ENCODE measurements at regions not wholly inside any gene's neighbourhood (a gene's known extent, or its start where the extent isn't known, plus 50 kb on each side); places are given as distances from the start of the nearest gene placed in this dataset.
"Not testable (repeated sequence)": the region's sequence is repeated elsewhere in the genome, so short reads cannot be mapped to it uniquely, and the experiment has no call there.

- no peak overlapping the region for H3K4me3 Mint-ChIP-seq (ENCODE audit: unreplicated experiment)
- no peak for DNase-seq (ENCODE audit: low spot score)
- H3K27me3 Mint-ChIP-seq (ENCODE audit: low read depth): peaks cover 3% of the 10 kb centered on the region
- no peak overlapping the region for H3K27ac Mint-ChIP-seq (ENCODE audit: unreplicated experiment)
- H3K9me3 Mint-ChIP-seq (ENCODE audit: low read depth): peaks cover 7% of the 10 kb centered on the region
- TF ChIP-seq CTCF (IDR thresholded peaks at IDR 0.05): no peak
- H3K36me3 Mint-ChIP-seq (ENCODE audit: low read depth): no peaks in the 10 kb centered on the region
- H3K4me1 Mint-ChIP-seq (ENCODE audit: low read depth): no peaks in the 10 kb centered on the region
Observed at GRCh38 chr3:82448320-82448719, 686.9 kb upstream of the GBE1 start.

GRCh38 chr3:82428821-82429220 lies 667.4 kb upstream of the GBE1 start:
- H3K4me3 Mint-ChIP-seq (ENCODE audit: unreplicated experiment); H3K36me3 Mint-ChIP-seq (ENCODE audit: low read depth); H3K9me3 Mint-ChIP-seq (ENCODE audit: low read depth); H3K4me1 Mint-ChIP-seq (ENCODE audit: low read depth); H3K27ac Mint-ChIP-seq (ENCODE audit: unreplicated experiment); DNase-seq (ENCODE audit: low spot score): not testable (repeated sequence)
- H3K27me3 Mint-ChIP-seq (ENCODE audit: low read depth): peaks cover 17% of the 10 kb centered on the region

GRCh38 chr3:82424031-82424339 lies 662.5 kb upstream of the GBE1 start:
- no peak overlapping the region for H3K27ac Mint-ChIP-seq (ENCODE audit: unreplicated experiment)
- H3K4me3 Mint-ChIP-seq (ENCODE audit: unreplicated experiment): no peak overlapping the region
- TF ChIP-seq CTCF (IDR thresholded peaks at IDR 0.05): no peak

GRCh38 chr3:82423268-82424030 lies 662.0 kb upstream of the GBE1 start:
- Mint-ChIP-seq H3K27ac (ENCODE audit: unreplicated experiment) (no peak overlapping the region), H3K4me3 (ENCODE audit: unreplicated experiment) (no peak overlapping the region), H3K4me1 (ENCODE audit: low read depth) (no peaks in the 10 kb centered on the region), H3K27me3 (ENCODE audit: low read depth) (peaks cover 5% of the 10 kb centered on the region), H3K36me3 (ENCODE audit: low read depth) (no peaks in the 10 kb centered on the region), H3K9me3 (ENCODE audit: low read depth) (no peaks in the 10 kb centered on the region)
- no peak for TF ChIP-seq CTCF (IDR thresholded peaks at IDR 0.05)
- no peak for DNase-seq (ENCODE audit: low spot score)

More at GRCh38 chr3:82424031-82424339, 662.5 kb upstream of the GBE1 start:
- no peak for DNase-seq (ENCODE audit: low spot score)
- Mint-ChIP-seq H3K4me1 (ENCODE audit: low read depth) (no peaks in the 10 kb centered on the region), H3K27me3 (ENCODE audit: low read depth) (peaks cover 10% of the 10 kb centered on the region), H3K36me3 (ENCODE audit: low read depth) (no peaks in the 10 kb centered on the region), H3K9me3 (ENCODE audit: low read depth) (no peaks in the 10 kb centered on the region)

- Mint-ChIP-seq H3K4me1 (ENCODE audit: low read depth) (peaks cover 6% of the 10 kb centered on the region), H3K9me3 (ENCODE audit: low read depth) (no peaks in the 10 kb centered on the region), H3K27ac (ENCODE audit: unreplicated experiment) (no peak overlapping the region), H3K27me3 (ENCODE audit: low read depth) (no peaks in the 10 kb centered on the region), H3K4me3 (ENCODE audit: unreplicated experiment) (no peak overlapping the region), H3K36me3 (ENCODE audit: low read depth) (no peaks in the 10 kb centered on the region)
- TF ChIP-seq CTCF (IDR thresholded peaks at IDR 0.05): no peak
- no peak for DNase-seq (ENCODE audit: low spot score)
Observed at GRCh38 chr3:82416830-82417229, 655.4 kb upstream of the GBE1 start.

GRCh38 chr3:82416349-82416748 lies 654.9 kb upstream of the GBE1 start:
- DNase-seq (ENCODE audit: low spot score): no peak
- H3K4me3 Mint-ChIP-seq (ENCODE audit: unreplicated experiment): no peak overlapping the region
- no peaks in the 10 kb centered on the region for H3K9me3 Mint-ChIP-seq (ENCODE audit: low read depth)
- no peak overlapping the region for H3K27ac Mint-ChIP-seq (ENCODE audit: unreplicated experiment)
- H3K36me3 Mint-ChIP-seq (ENCODE audit: low read depth): no peaks in the 10 kb centered on the region
- no peak for TF ChIP-seq CTCF (IDR thresholded peaks at IDR 0.05)
- H3K4me1 Mint-ChIP-seq (ENCODE audit: low read depth): peaks cover 6% of the 10 kb centered on the region
- no peaks in the 10 kb centered on the region for H3K27me3 Mint-ChIP-seq (ENCODE audit: low read depth)
